Keratinocyte (primary cell): ENCODE measurements at regions not wholly inside any gene's neighbourhood (a gene's known extent, or its start where the extent isn't known, plus 50 kb on each side); places are given as distances from the start of the nearest gene placed in this dataset.
"Not testable (repeated sequence)": the region's sequence is repeated elsewhere in the genome, so short reads cannot be mapped to it uniquely, and the experiment has no call there.

ENCODE experiments used
- EZH2 ChIP-seq: IDR thresholded peaks from one replicate; pipeline ENCODE4 v1.6.1; 2012; ENCODE audit warnings: inconsistent platforms, mild to moderate bottlenecking, low read length, moderate library complexity
- TF ChIP-seq, protein P1 (sequence below), 3 experiments: IDR thresholded peaks in 1 of 3; conservative IDR thresholded peaks in 1 of 3; optimal IDR thresholded peaks in 1 of 3; 2 replicates in 2 of 3; 3 replicates in 1 of 3; pipeline versions ENCODE3 to v1.5.1; 2011; ENCODE audit warnings: low read length in 3 of 3, mild to moderate bottlenecking in 3 of 3, moderate library complexity in 2 of 3, control low read depth in 1 of 3, inconsistent platforms in 1 of 3; ENCODE audit not compliant: insufficient read depth in 2 of 3; ENCODE audit errors: extremely low read depth in 1 of 3

DNA sequence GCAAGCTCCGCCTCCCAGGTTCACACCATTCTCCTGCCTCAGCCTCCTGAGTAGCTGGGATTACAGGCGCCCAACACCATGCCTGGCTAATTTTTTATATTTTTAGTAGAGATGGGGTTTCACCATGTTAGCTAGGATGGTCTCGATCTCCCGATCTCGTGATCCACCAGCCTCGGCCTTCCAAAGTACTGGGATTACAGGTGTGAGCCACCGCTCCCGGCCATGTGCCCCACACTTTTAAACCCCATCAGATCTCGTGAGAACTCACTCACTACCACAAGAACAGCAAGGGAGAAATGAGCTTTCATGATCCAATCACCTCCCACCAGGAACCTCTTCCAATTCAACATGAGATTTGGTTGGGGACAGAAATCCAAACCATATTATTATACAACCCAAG, 122.7 kb downstream of the GXYLT1 start:
- TF ChIP-seq, protein P1, sequence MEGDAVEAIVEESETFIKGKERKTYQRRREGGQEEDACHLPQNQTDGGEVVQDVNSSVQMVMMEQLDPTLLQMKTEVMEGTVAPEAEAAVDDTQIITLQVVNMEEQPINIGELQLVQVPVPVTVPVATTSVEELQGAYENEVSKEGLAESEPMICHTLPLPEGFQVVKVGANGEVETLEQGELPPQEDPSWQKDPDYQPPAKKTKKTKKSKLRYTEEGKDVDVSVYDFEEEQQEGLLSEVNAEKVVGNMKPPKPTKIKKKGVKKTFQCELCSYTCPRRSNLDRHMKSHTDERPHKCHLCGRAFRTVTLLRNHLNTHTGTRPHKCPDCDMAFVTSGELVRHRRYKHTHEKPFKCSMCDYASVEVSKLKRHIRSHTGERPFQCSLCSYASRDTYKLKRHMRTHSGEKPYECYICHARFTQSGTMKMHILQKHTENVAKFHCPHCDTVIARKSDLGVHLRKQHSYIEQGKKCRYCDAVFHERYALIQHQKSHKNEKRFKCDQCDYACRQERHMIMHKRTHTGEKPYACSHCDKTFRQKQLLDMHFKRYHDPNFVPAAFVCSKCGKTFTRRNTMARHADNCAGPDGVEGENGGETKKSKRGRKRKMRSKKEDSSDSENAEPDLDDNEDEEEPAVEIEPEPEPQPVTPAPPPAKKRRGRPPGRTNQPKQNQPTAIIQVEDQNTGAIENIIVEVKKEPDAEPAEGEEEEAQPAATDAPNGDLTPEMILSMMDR (optimal IDR thresholded peaks at IDR 0.05 in 1 of 3, IDR thresholded peaks at IDR 0.05 in 1 of 3, conservative IDR thresholded peaks at IDR 0.05 in 1 of 3; ENCODE audit: extremely low read depth in 1 of 3, insufficient read depth in 2 of 3, low read length in 3 of 3), result not testable (repeated sequence)
- not testable (repeated sequence) for TF ChIP-seq EZH2
